Right lobe of liver (tissue), 4 donors: ENCODE measurements at regions not wholly inside any gene's neighbourhood (a gene's known extent, or its start where the extent isn't known, plus 50 kb on each side); places are given as distances from the start of the nearest gene placed in this dataset.

Experiments
- CTCF ChIP-seq, 4 donors: fragments of 200-600 bp in 3 of 4; fragments of 450-650 bp in 1 of 4; IDR thresholded peaks; one replicate each; pipeline versions ENCODE4 v1.5.1 to v1.8.0; 2016 to 2022; ENCODE audit warnings: antibody characterized with exemption in 4 of 4, mild to moderate bottlenecking in 2 of 4
- POLR2A ChIP-seq: fragments of 450-650 bp; IDR thresholded peaks from one replicate; pipeline ENCODE4 v1.6.1; 2017; ENCODE audit warnings: antibody characterized with exemption, mild to moderate bottlenecking
- donor health status: DM: no; HTN: no; CAD: no.
- donor health status: DM: no; HTN: no; CAD: no.
- donor health status: DM: no; HTN: yes; CAD: no.

- TF ChIP-seq CTCF (IDR thresholded peaks at IDR 0.05) = no peak
- TF ChIP-seq POLR2A = no peak
Observed at GRCh38 chr2:83850071-83850725, 608.9 kb downstream of the SUCLG1 start.
